ENCODE measurements at regions not wholly inside any gene's neighbourhood (a gene's known extent, or its start where the extent isn't known, plus 50 kb on each side); places are given as distances from the start of the nearest gene placed in this dataset.

GRCh38 chr2:160792837-160793236 lies 299.2 kb upstream of the RBMS1 start:
- TF ChIP-seq CTCF (IDR thresholded peaks at IDR 0.05), result no peak
- ATAC-seq (ENCODE audit: low FRiP score), result no peak
- no peak for DNase-seq (ENCODE audit: low spot score)

GRCh38 chr2:160794926-160795325 lies 301.3 kb upstream of the RBMS1 start:
- DNase-seq (ENCODE audit: low spot score), result no peak
- ATAC-seq (ENCODE audit: low FRiP score), result no peak
- TF ChIP-seq CTCF (IDR thresholded peaks at IDR 0.05), result no peak

- no peak for TF ChIP-seq CTCF (IDR thresholded peaks at IDR 0.05)
- no peak for DNase-seq (ENCODE audit: low spot score)
- ATAC-seq (ENCODE audit: low FRiP score), result no peak
Measured at GRCh38 chr2:160803881-160804280, 310.3 kb upstream of the RBMS1 start.

- TF ChIP-seq CTCF (IDR thresholded peaks at IDR 0.05), result no peak
- ATAC-seq (ENCODE audit: low FRiP score) (no peak), DNase-seq (ENCODE audit: low spot score) (no peak)
Measured at GRCh38 chr2:160810406-160810805, 316.8 kb upstream of the RBMS1 start.

- ATAC-seq (ENCODE audit: low FRiP score) (no peak), DNase-seq (ENCODE audit: low spot score) (no peak)
- TF ChIP-seq CTCF (IDR thresholded peaks at IDR 0.05), result no peak
Measured at GRCh38 chr2:160812830-160813505, 319.4 kb upstream of the RBMS1 start.

- DNase-seq (ENCODE audit: low spot score), result no peak
- TF ChIP-seq CTCF (IDR thresholded peaks at IDR 0.05), result no peak
- ATAC-seq (ENCODE audit: low FRiP score), result no peak
Measured at GRCh38 chr2:160813506-160813858, 319.9 kb upstream of the RBMS1 start.

GRCh38 chr2:160816916-160817499 lies 323.4 kb upstream of the RBMS1 start:
- no peak for DNase-seq (ENCODE audit: low spot score)
- no peak for ATAC-seq (ENCODE audit: low FRiP score)
- no peak for TF ChIP-seq CTCF (IDR thresholded peaks at IDR 0.05)

Measured in omental fat pad (tissue), 3 donors.